ENCODE measurements at regions not wholly inside any gene's neighbourhood (a gene's known extent, or its start where the extent isn't known, plus 50 kb on each side); places are given as distances from the start of the nearest gene placed in this dataset.
A peak's percentile ranks its signal among the peaks of the same experiment; 100 is the strongest.

- Histone ChIP-seq H3K4me3 (ENCODE audit: low read depth, low read length) (no peak overlapping the region), H3K9me3 (ENCODE audit: control insufficient read depth, insufficient read depth, low read length) (peaks cover 4% of the 10 kb centered on the region; the same call in 1 of the 2 replicates), H3K27me3 (ENCODE audit: control insufficient read depth, insufficient read depth, low read length) (no peaks in the 10 kb centered on the region), H3K27ac (ENCODE audit: low read depth, low read length) (no peak overlapping the region)
- peak; percentile 65 for TF ChIP-seq CTCF (IDR thresholded peaks at IDR 0.05; ENCODE audit: low read depth, low read length)
- CTCF ChIA-PET, result interaction anchor here (0.6 to 5.1 kb wide), 22 partner anchors 9 to 581 kb away, joined by 3 to 68 read pairs (median 4); no protein-coding TSS in a partner anchor
- DNase-seq (ENCODE audit: low read depth, low spot score), result no peak
- POLR2A ChIA-PET, result no interaction called here
These were observed 1158.4 kb upstream of the TMEM132C start for GRCh38 chr12:127108360-127109215.

- CTCF ChIA-PET, result no interaction called here
- H3K4me3 ChIP-seq (ENCODE audit: low read depth, low read length), result no peak overlapping the region
- POLR2A ChIA-PET, result no interaction called here
These were observed 1153.0 kb upstream of the TMEM132C start for GRCh38 chr12:127113945-127114344.

GRCh38 chr12:127115468-127116035 lies 1151.4 kb upstream of the TMEM132C start:
- CTCF ChIA-PET, result no interaction called here
- TF ChIP-seq CTCF (IDR thresholded peaks at IDR 0.05; ENCODE audit: low read depth, low read length), result no peak
- Histone ChIP-seq H3K4me3 (ENCODE audit: low read depth, low read length) (no peak overlapping the region), H3K27me3 (ENCODE audit: control insufficient read depth, insufficient read depth, low read length) (no peaks in the 10 kb centered on the region), H3K27ac (ENCODE audit: low read depth, low read length) (no peak overlapping the region), H3K9me3 (ENCODE audit: control insufficient read depth, insufficient read depth, low read length) (no peaks in the 10 kb centered on the region)
- no peak for DNase-seq (ENCODE audit: low read depth, low spot score)
- POLR2A ChIA-PET, result no interaction called here

More at GRCh38 chr12:127113945-127114344, 1153.0 kb upstream of the TMEM132C start:
- no peak overlapping the region for H3K27ac ChIP-seq (ENCODE audit: low read depth, low read length)
- H3K9me3 ChIP-seq (ENCODE audit: control insufficient read depth, insufficient read depth, low read length), result no peaks in the 10 kb centered on the region; the same call in 1 of the 2 replicates
- no peak for TF ChIP-seq CTCF (IDR thresholded peaks at IDR 0.05; ENCODE audit: low read depth, low read length)
- H3K27me3 ChIP-seq (ENCODE audit: control insufficient read depth, insufficient read depth, low read length), result no peaks in the 10 kb centered on the region
- no peak for DNase-seq (ENCODE audit: low read depth, low spot score)

- Histone ChIP-seq H3K9me3 (ENCODE audit: control insufficient read depth, insufficient read depth, low read length) (no peaks in the 10 kb centered on the region), H3K4me3 (ENCODE audit: low read depth, low read length) (no peak overlapping the region), H3K27me3 (ENCODE audit: control insufficient read depth, insufficient read depth, low read length) (no peaks in the 10 kb centered on the region), H3K27ac (ENCODE audit: low read depth, low read length) (no peak overlapping the region)
- no peak for DNase-seq (ENCODE audit: low read depth, low spot score)
- ChIA-PET CTCF (interaction anchor here (1.5 kb wide), 1 partner anchor 10 kb away, joined by 6 read pairs; no protein-coding TSS in a partner anchor), POLR2A (no interaction called here)
- TF ChIP-seq CTCF (IDR thresholded peaks at IDR 0.05; ENCODE audit: low read depth, low read length), result no peak
These were observed 1148.7 kb upstream of the TMEM132C start for GRCh38 chr12:127118251-127118650.

GRCh38 chr12:127119600-127120140 lies 1147.3 kb upstream of the TMEM132C start:
- H3K27me3 ChIP-seq (ENCODE audit: control insufficient read depth, insufficient read depth, low read length), result no peaks in the 10 kb centered on the region
- H3K27ac ChIP-seq (ENCODE audit: low read depth, low read length), result no peak overlapping the region
- H3K9me3 ChIP-seq (ENCODE audit: control insufficient read depth, insufficient read depth, low read length), result no peaks in the 10 kb centered on the region
- no peak for DNase-seq (ENCODE audit: low read depth, low spot score)
- ChIA-PET CTCF (interaction anchor here (1.0 kb wide), 1 partner anchor 12 kb away, joined by 3 read pairs; no protein-coding TSS in a partner anchor), POLR2A (no interaction called here)
- no peak overlapping the region for H3K4me3 ChIP-seq (ENCODE audit: low read depth, low read length)
- no peak for TF ChIP-seq CTCF (IDR thresholded peaks at IDR 0.05; ENCODE audit: low read depth, low read length)
